ENCODE measurements at regions not wholly inside any gene's neighbourhood (a gene's known extent, or its start where the extent isn't known, plus 50 kb on each side); places are given as distances from the start of the nearest gene placed in this dataset.
A peak's percentile ranks its signal among the peaks of the same experiment; 100 is the strongest.

GRCh38 chr13:106772006-106772601 lies 204.2 kb upstream of the ARGLU1 start:
- Histone ChIP-seq H3K79me2 (no peaks in the 10 kb centered on the region), H3K4me2 (no peak overlapping the region), H3K9me3 (ENCODE audit: low read depth) (no peaks in the 10 kb centered on the region), H3K36me3 (replicated peaks; ENCODE audit: insufficient read depth, low read depth) (no peaks in the 10 kb centered on the region), H3K27ac (peak overlapping the region; percentile 59), H3K4me1 (ENCODE audit: insufficient read depth) (no peaks in the 10 kb centered on the region), H2AFZ (no peak overlapping the region), H3K27me3 (no peaks in the 10 kb centered on the region), H3K4me3 (no peak overlapping the region), H4K20me1 (ENCODE audit: insufficient read depth, poor library complexity, severe bottlenecking) (no peaks in the 10 kb centered on the region), H3K9me2 (replicated peaks; ENCODE audit: insufficient read depth) (no peaks in the 10 kb centered on the region)
- no peak for TF ChIP-seq CTCF (IDR thresholded peaks at IDR 0.05; ENCODE audit: poor library complexity)
- TF ChIP-seq EZH2phosphoT487 (IDR thresholded peaks at IDR 0.05; ENCODE audit: low read depth, severe bottlenecking, unreplicated experiment) = no peak
- TF ChIP-seq EZH2 (IDR thresholded peaks at IDR 0.05; ENCODE audit: borderline replicate concordance) = no peak
- WGBS (ENCODE audit: low lambda C conversion rate, missing lambda C conversion rate) = 52% methylated on average over 6 of the region's 6 CpGs
- DNase-seq (ENCODE audit: low spot score) = peak; percentile 28

GRCh38 chr13:106768991-106769390 lies 201.1 kb upstream of the ARGLU1 start:
- H3K4me3 ChIP-seq = no peak overlapping the region
- TF ChIP-seq EZH2 (IDR thresholded peaks at IDR 0.05; ENCODE audit: borderline replicate concordance) = no peak
- TF ChIP-seq EZH2phosphoT487 (IDR thresholded peaks at IDR 0.05; ENCODE audit: low read depth, severe bottlenecking, unreplicated experiment) = no peak
- no peak for TF ChIP-seq CTCF (IDR thresholded peaks at IDR 0.05; ENCODE audit: poor library complexity)
- H3K9me2 ChIP-seq (replicated peaks; ENCODE audit: insufficient read depth) = no peaks in the 10 kb centered on the region
- no peaks in the 10 kb centered on the region for H3K36me3 ChIP-seq (replicated peaks; ENCODE audit: insufficient read depth, low read depth)
- no peak overlapping the region for H3K27ac ChIP-seq
- no peaks in the 10 kb centered on the region for H3K79me2 ChIP-seq
- H4K20me1 ChIP-seq (ENCODE audit: insufficient read depth, poor library complexity, severe bottlenecking) = no peaks in the 10 kb centered on the region
- no peak for DNase-seq (ENCODE audit: low spot score)
- H3K4me2 ChIP-seq = no peak overlapping the region
- 88% methylated on average over 3 of the region's 3 CpGs for WGBS (ENCODE audit: low lambda C conversion rate, missing lambda C conversion rate)
- no peaks in the 10 kb centered on the region for H3K9me3 ChIP-seq (ENCODE audit: low read depth)
- H2AFZ ChIP-seq = no peak overlapping the region
- no peaks in the 10 kb centered on the region for H3K4me1 ChIP-seq (ENCODE audit: insufficient read depth)
- no peaks in the 10 kb centered on the region for H3K27me3 ChIP-seq

GRCh38 chr13:106762708-106763107 lies 194.8 kb upstream of the ARGLU1 start:
- Histone ChIP-seq H3K27me3 (no peaks in the 10 kb centered on the region), H3K36me3 (replicated peaks; ENCODE audit: insufficient read depth, low read depth) (no peaks in the 10 kb centered on the region), H4K20me1 (ENCODE audit: insufficient read depth, poor library complexity, severe bottlenecking) (no peaks in the 10 kb centered on the region), H3K27ac (no peak overlapping the region), H3K4me2 (no peak overlapping the region), H3K4me1 (ENCODE audit: insufficient read depth) (no peaks in the 10 kb centered on the region), H3K4me3 (no peak overlapping the region), H3K79me2 (no peaks in the 10 kb centered on the region), H3K9me3 (ENCODE audit: low read depth) (no peaks in the 10 kb centered on the region), H3K9me2 (replicated peaks; ENCODE audit: insufficient read depth) (no peaks in the 10 kb centered on the region), H2AFZ (no peak overlapping the region)
- 84% methylated on average over 3 of the region's 3 CpGs for WGBS (ENCODE audit: low lambda C conversion rate, missing lambda C conversion rate)
- TF ChIP-seq EZH2phosphoT487 (IDR thresholded peaks at IDR 0.05; ENCODE audit: low read depth, severe bottlenecking, unreplicated experiment) (no peak), EZH2 (IDR thresholded peaks at IDR 0.05; ENCODE audit: borderline replicate concordance) (no peak), CTCF (IDR thresholded peaks at IDR 0.05; ENCODE audit: poor library complexity) (no peak)
- no peak for DNase-seq (ENCODE audit: low spot score)

All from hepatocyte (in vitro differentiated cells).